ENCODE measurements at regions not wholly inside any gene's neighbourhood (a gene's known extent, or its start where the extent isn't known, plus 50 kb on each side); places are given as distances from the start of the nearest gene placed in this dataset.
"Not testable (repeated sequence)": the region's sequence is repeated elsewhere in the genome, so short reads cannot be mapped to it uniquely, and the experiment has no call there.

DNA sequence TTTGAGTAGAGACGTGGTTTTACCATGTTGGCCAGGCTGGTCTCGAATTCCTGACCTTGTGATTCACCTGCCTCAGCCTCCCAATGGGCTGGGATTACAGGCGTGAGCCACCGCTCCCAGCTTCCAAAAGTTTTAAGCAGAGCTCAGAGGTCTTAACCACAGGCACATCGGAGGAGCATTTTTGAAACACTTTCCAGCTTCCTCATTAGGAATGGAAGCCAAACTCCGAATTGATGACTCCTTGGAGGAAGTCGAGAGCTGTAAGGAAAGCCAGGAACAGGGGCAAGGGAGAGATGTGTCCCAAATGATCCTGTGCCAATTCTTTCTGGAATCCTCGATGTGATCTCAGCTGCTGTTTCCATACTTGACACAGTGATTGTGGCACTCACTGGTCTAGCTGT lies 56.2 kb upstream of the CCZ1B start:
- not testable (repeated sequence) for H3K27ac ChIP-seq (ENCODE audit: low read length); H3K4me3 ChIP-seq (ENCODE audit: low read length); H2AFZ ChIP-seq (ENCODE audit: low read length); H3K36me3 ChIP-seq (ENCODE audit: insufficient read depth, low read length); H4K20me1 ChIP-seq (ENCODE audit: insufficient read depth, low read depth, low read length); H3K9ac ChIP-seq (ENCODE audit: low read length); H3K9me3 ChIP-seq (ENCODE audit: low read length); H3K79me2 ChIP-seq (ENCODE audit: low read length); H3K4me1 ChIP-seq (ENCODE audit: low read length); H3K27me3 ChIP-seq (ENCODE audit: low read length); H3K9me2 ChIP-seq (replicated peaks; ENCODE audit: insufficient read depth, low read length); DNase-seq; H3K4me2 ChIP-seq (ENCODE audit: low read depth, low read length, poor library complexity, severe bottlenecking)

DNA sequence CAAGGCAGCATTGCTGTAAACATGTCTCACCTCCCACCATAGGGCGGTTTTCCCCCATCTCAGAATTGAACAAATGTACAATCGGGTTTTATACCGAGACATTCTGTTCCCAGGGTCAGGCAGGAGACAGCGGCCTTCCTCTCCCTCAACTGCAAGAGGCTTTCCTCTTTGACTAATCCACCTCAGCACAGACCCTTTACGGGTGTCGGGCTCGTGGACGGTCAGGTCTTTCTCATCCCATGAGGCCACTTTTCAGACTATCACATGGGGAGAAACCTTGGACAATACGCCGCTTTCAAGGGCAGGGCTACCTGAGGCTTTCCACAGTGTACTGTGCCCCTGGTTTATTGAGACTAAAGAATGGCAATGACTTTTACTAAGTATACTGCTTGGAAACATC lies 57.7 kb upstream of the CCZ1B start:
- not testable (repeated sequence) for H3K9ac ChIP-seq (ENCODE audit: low read length); H3K27ac ChIP-seq (ENCODE audit: low read length); H3K36me3 ChIP-seq (ENCODE audit: insufficient read depth, low read length); H3K79me2 ChIP-seq (ENCODE audit: low read length); H4K20me1 ChIP-seq (ENCODE audit: insufficient read depth, low read depth, low read length); H3K4me1 ChIP-seq (ENCODE audit: low read length); DNase-seq; H3K4me3 ChIP-seq (ENCODE audit: low read length); H3K27me3 ChIP-seq (ENCODE audit: low read length); H3K4me2 ChIP-seq (ENCODE audit: low read depth, low read length, poor library complexity, severe bottlenecking); H3K9me3 ChIP-seq (ENCODE audit: low read length); H2AFZ ChIP-seq (ENCODE audit: low read length); H3K9me2 ChIP-seq (replicated peaks; ENCODE audit: insufficient read depth, low read length)

DNA sequence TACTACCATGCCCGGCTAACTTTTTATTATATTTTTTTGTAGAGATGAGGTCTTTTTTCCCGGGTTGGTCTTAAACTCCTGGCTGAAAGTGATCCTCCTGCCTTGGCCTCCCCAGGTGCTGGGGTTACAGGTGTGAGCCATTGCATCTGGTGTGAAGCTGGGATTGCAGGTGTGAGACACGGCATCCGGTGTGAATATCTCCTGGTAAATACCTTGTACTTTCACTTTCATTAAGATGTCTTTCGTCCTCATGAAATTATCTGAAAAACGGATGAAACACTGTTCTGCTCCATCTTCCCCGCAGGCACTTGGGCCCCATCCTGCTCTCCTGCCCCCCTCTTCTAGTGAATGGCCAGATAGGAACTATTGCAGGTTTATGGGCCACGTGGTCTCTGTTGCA lies 60.1 kb upstream of the CCZ1B start:
- Histone ChIP-seq H3K36me3 (ENCODE audit: insufficient read depth, low read length) (no peaks in the 10 kb centered on the region), H3K27ac (ENCODE audit: low read length) (no peak overlapping the region), H3K4me3 (ENCODE audit: low read length) (no peak overlapping the region)

DNA sequence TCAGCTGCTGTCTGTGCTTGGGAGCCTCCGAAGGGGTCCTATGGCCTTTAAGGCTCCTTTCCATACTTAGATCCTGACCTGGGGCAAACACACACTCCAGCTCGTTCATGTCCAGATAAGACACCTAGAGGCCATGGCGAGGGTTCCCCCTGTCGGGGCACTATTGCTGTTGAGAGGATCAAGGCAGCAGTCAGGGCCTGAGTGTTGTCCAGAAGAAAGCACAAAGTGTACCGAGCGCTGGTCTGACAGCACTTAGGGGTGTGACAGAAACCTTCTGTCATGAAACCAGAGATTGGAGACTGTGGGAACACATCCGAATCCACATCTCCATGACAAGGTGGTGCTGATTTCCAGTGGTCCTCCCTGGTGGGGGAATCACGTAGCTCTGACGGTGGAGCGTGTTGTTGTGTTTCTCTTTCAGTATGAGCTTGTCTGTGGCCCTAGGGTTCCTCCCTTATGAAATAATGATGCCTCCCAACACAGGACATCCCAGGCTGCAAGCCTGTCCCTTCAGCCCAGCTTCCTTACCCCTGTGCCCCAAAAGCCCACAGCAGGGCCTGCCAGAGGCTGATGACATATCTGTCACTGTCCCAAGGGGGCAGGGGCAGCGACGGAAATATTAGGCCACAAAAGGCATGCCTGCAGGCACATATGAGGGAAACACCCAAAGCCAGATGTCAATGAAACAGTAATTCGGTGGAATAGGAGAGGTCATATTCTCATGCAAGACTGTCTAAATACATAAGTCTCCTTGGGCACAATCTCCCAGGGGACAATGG lies 62.4 kb upstream of the CCZ1B start:
- not testable (repeated sequence) for H3K27ac ChIP-seq (ENCODE audit: low read length); DNase-seq; H3K9ac ChIP-seq (ENCODE audit: low read length); H3K4me1 ChIP-seq (ENCODE audit: low read length); H3K36me3 ChIP-seq (ENCODE audit: insufficient read depth, low read length); H4K20me1 ChIP-seq (ENCODE audit: insufficient read depth, low read depth, low read length); H3K9me3 ChIP-seq (ENCODE audit: low read length); H3K27me3 ChIP-seq (ENCODE audit: low read length); H3K79me2 ChIP-seq (ENCODE audit: low read length); H3K4me3 ChIP-seq (ENCODE audit: low read length); H3K9me2 ChIP-seq (replicated peaks; ENCODE audit: insufficient read depth, low read length); H3K4me2 ChIP-seq (ENCODE audit: low read depth, low read length, poor library complexity, severe bottlenecking); H2AFZ ChIP-seq (ENCODE audit: low read length)

More for the DNA sequence above, 60.1 kb upstream of the CCZ1B start:
- H2AFZ ChIP-seq (ENCODE audit: low read length) = no peak overlapping the region
- no peaks in the 10 kb centered on the region for H4K20me1 ChIP-seq (ENCODE audit: insufficient read depth, low read depth, low read length)
- H3K79me2 ChIP-seq (ENCODE audit: low read length) = no peaks in the 10 kb centered on the region
- H3K4me1 ChIP-seq (ENCODE audit: low read length) = peaks cover 6% of the 10 kb centered on the region; the same call in 1 of the 2 replicates
- no peaks in the 10 kb centered on the region for H3K27me3 ChIP-seq (ENCODE audit: low read length)
- no peak for DNase-seq
- H3K9me3 ChIP-seq (ENCODE audit: low read length) = no peaks in the 10 kb centered on the region
- H3K4me2 ChIP-seq (ENCODE audit: low read depth, low read length, poor library complexity, severe bottlenecking) = no peak overlapping the region
- H3K9ac ChIP-seq (ENCODE audit: low read length) = no peak overlapping the region
- H3K9me2 ChIP-seq (replicated peaks; ENCODE audit: insufficient read depth, low read length) = no peaks in the 10 kb centered on the region

DNA sequence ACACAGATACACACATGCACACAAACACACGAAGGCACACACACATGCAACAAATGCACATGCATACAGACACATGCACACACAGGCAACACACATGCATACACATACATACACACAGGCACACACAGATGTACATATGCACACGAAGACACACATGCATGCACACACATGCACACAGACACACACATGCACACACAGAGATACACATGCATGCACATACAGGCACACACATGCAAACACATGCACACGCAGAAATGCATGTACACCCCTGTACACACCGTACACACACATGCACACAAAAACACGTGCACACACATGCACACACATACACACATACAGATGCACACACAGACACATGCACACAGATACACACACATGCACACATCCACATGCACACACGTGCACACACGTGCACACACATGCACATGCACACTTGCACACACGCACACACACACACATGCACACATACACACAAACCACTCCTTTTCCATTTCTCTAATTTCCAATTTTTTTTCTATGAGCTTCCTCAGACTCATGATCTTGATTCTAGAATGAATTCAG lies 63.3 kb upstream of the CCZ1B start:
- no peaks in the 10 kb centered on the region for H4K20me1 ChIP-seq (ENCODE audit: insufficient read depth, low read depth, low read length)
- H3K27ac ChIP-seq (ENCODE audit: low read length) = no peak overlapping the region
- H3K36me3 ChIP-seq (ENCODE audit: insufficient read depth, low read length) = no peaks in the 10 kb centered on the region
- H3K4me2 ChIP-seq (ENCODE audit: low read depth, low read length, poor library complexity, severe bottlenecking) = no peak overlapping the region
- peaks cover 6% of the 10 kb centered on the region; the same call in 1 of the 2 replicates for H3K4me1 ChIP-seq (ENCODE audit: low read length)
- no peaks in the 10 kb centered on the region for H3K9me3 ChIP-seq (ENCODE audit: low read length)
- no peaks in the 10 kb centered on the region for H3K27me3 ChIP-seq (ENCODE audit: low read length)
- no peak overlapping the region for H3K9ac ChIP-seq (ENCODE audit: low read length)
- no peak for DNase-seq
- H3K4me3 ChIP-seq (ENCODE audit: low read length) = no peak overlapping the region
- no peaks in the 10 kb centered on the region for H3K79me2 ChIP-seq (ENCODE audit: low read length)
- H3K9me2 ChIP-seq (replicated peaks; ENCODE audit: insufficient read depth, low read length) = no peaks in the 10 kb centered on the region
- no peak overlapping the region for H2AFZ ChIP-seq (ENCODE audit: low read length)

DNA sequence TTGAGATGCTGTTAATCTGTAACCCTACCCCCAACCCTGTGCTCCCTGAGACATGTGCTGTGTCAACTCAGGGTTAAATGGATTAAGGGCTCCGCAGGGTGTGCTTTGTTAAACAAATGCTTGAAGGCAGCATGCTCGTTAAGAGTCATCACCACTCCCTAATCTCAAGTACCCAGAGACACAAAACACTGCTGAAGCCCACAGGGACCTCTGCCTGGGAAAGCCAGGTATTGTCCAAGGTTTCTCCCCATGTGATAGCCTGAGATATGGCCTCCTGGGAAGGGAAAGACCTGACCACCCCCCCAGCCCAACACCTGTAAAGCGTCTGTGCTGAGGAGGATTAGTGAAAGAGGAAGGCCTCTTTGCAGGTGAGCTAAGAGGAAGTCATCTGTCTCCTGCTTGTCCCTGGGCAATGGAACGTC lies 76.0 kb upstream of the CCZ1B start:
- Histone ChIP-seq H3K4me2 (ENCODE audit: low read depth, low read length, poor library complexity, severe bottlenecking) (peak overlapping the region; percentile 55), H3K27ac (ENCODE audit: low read length) (peak overlapping the region; percentile 71), H3K4me1 (ENCODE audit: low read length) (peaks cover 22% of the 10 kb centered on the region), H2AFZ (ENCODE audit: low read length) (0 out of 2 replicates have a peak overlapping the region, but pooled peaks have one; percentile 62)
- H3K9me2 ChIP-seq (replicated peaks; ENCODE audit: insufficient read depth, low read length); H3K4me3 ChIP-seq (ENCODE audit: low read length); H3K9me3 ChIP-seq (ENCODE audit: low read length); H3K27me3 ChIP-seq (ENCODE audit: low read length); H3K9ac ChIP-seq (ENCODE audit: low read length); H3K36me3 ChIP-seq (ENCODE audit: insufficient read depth, low read length); H3K79me2 ChIP-seq (ENCODE audit: low read length); H4K20me1 ChIP-seq (ENCODE audit: insufficient read depth, low read depth, low read length): not testable (repeated sequence)
- DNase-seq = peak; percentile 64

DNA sequence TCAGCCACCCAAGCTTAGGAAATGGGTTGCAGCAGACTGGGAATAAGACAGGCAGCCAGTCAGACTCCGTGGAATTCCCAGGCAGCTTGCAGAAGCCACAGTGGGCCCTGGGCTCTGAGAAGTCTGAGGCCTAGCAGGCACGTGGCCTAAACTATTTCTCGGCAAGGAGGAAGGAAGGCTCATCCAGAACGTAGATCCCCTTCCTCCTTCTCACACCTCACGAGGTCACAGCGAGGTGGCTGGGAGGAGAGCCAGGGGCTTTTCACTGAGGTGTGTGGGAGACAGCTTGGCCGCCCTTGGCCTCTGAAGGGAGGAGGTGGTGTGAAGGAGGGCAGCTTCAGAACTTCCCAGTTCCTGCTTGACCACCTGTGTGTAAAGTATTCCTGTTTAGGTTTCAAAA lies 77.2 kb upstream of the CCZ1B start:
- H3K4me2 ChIP-seq (ENCODE audit: low read depth, low read length, poor library complexity, severe bottlenecking); H2AFZ ChIP-seq (ENCODE audit: low read length); H3K9me2 ChIP-seq (replicated peaks; ENCODE audit: insufficient read depth, low read length); H3K27me3 ChIP-seq (ENCODE audit: low read length); H3K9ac ChIP-seq (ENCODE audit: low read length); H3K4me3 ChIP-seq (ENCODE audit: low read length); H3K27ac ChIP-seq (ENCODE audit: low read length); H3K36me3 ChIP-seq (ENCODE audit: insufficient read depth, low read length); H3K9me3 ChIP-seq (ENCODE audit: low read length); H4K20me1 ChIP-seq (ENCODE audit: insufficient read depth, low read depth, low read length); H3K79me2 ChIP-seq (ENCODE audit: low read length); DNase-seq: not testable (repeated sequence)
- H3K4me1 ChIP-seq (ENCODE audit: low read length) = peaks cover 22% of the 10 kb centered on the region

DNA sequence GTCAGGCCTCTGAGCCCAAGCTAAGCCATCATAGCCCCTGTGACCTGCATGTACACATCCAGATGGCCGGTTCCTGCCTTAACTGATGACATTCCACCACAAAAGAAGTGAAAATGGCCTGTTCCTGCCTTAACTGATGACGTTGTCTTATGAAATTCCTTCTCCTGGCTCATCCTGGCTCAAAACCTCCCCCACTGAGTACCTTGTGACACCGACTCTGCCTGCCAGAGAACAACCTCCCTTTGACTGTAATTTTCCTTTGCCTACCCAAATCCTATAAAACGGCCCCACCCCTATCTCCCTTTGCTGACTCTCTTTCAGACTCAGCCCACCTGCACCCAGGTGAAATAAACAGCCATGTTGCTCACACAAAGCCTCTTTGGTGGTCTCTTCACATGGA lies 77.7 kb upstream of the CCZ1B start:
- H3K27ac ChIP-seq (ENCODE audit: low read length); H3K36me3 ChIP-seq (ENCODE audit: insufficient read depth, low read length); H3K27me3 ChIP-seq (ENCODE audit: low read length); DNase-seq; H4K20me1 ChIP-seq (ENCODE audit: insufficient read depth, low read depth, low read length); H3K4me2 ChIP-seq (ENCODE audit: low read depth, low read length, poor library complexity, severe bottlenecking); H3K4me3 ChIP-seq (ENCODE audit: low read length); H2AFZ ChIP-seq (ENCODE audit: low read length); H3K9ac ChIP-seq (ENCODE audit: low read length); H3K9me2 ChIP-seq (replicated peaks; ENCODE audit: insufficient read depth, low read length); H3K9me3 ChIP-seq (ENCODE audit: low read length); H3K79me2 ChIP-seq (ENCODE audit: low read length): not testable (repeated sequence)
- H3K4me1 ChIP-seq (ENCODE audit: low read length) = peaks cover 22% of the 10 kb centered on the region
